HG03460 (cell line): ENCODE measurements at regions not wholly inside any gene's neighbourhood (a gene's known extent, or its start where the extent isn't known, plus 50 kb on each side); places are given as distances from the start of the nearest gene placed in this dataset.
"Not testable (repeated sequence)": the region's sequence is repeated elsewhere in the genome, so short reads cannot be mapped to it uniquely, and the experiment has no call there.

Source experiments
- ATAC-seq: cut with Tn5 transposase; IDR thresholded peaks from one replicate; pipeline ENCODE4 v1.9.1; 2021; ENCODE audit not compliant: unreplicated experiment

DNA sequence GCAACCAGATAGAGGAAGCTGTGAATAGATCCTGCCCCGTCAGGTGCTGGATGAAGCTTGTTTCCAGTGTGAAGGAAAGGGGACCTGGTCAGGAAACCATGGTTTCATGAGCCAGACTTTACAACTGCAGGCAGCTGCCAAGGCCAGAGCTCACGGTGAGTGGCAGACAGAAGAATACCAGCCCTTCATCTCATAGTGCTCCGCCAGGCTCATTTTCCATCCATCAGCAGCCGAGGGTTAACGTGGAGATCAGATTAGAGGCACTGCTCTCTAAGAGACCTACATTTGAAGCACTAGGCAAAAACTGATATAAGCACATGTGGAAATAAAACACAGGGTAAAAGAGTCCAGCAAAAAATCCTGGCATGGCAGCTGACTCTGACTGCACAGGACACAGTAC lies 172.4 kb downstream of the CD24 start:
- ATAC-seq = no peak

GRCh38 chr6:106801256-106801655 lies 171.9 kb downstream of the QRSL1 start:
- no peak for ATAC-seq

DNA sequence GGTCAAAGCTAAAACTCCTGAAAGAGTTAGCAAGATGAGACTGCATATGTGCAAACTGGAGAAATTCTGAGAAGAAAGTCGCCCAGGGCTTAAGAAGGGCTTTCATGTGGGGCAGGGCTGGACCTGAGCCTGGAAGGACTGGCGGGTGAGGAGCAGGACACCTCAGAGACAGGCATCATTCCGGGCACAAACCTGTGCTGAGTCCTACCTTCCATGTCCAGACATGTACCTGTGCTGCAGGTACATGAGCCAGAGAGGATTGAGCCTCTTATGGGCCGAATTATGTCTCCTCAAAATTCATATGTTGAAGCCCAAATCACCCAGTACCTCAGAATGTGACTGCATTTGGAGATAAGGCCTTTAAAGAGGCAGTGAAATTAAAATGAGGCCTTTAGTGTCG lies 171.0 kb downstream of the QRSL1 start:
- no peak for ATAC-seq

DNA sequence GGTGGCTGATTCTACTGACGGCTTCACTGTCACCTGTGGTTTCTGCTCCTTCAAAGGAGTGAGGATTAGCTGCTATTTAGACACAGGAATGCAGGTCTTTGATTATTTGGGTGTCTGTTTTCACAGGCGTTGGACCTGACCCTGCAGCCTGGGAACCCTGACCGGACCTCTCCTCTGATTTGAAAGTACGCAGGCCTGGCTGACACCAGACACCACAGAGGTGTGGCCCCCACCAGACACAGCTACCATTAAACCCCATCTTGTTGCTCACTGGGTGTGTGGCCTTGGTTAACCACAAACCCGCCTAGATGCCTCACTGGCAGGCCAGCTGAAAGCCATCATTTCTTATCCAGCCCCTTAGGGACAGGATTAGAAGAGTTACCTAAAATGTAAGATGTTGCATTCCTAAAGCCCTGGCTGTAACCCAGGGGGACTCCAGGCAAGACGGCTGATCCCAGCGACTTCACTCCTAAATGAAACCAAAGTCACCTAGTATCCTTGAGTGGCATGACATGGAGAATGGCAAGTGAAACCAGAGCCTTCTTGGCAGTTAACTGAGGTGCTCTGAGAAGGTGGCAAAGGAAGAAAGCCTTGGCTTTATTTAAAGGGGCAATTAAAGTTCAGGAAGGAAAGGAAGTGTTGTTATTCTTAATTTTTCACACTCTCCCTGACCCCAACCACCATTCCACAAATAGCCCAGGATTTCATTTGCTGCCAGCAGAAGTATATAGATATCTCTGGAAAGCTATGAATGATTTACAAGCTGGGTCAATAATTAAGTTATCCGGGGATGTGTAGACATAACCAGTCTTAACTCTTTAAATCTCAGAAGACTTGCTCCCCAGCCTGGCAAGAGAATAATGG lies 169.9 kb downstream of the QRSL1 start:
- ATAC-seq = peak; percentile 90

DNA sequence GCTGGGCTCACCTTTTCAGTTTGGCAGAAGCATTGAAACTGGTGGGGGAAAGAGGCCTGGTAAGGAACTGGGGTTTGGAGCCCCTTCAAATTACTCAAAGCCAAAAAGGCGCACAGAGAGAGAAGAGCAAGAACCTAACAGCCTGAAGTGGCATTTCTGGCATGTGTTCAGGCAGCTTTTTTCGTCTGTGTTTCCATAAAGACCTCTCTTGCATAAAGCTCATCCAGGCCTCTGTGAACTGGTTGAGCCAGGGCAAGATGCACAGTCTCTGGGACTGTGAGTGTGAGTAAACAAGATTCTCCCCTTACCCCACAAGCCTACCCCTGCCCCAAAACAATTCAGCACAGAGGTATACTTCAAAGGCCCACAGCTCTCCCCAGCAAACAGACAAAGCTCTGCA lies 167.8 kb downstream of the QRSL1 start:
- no peak for ATAC-seq

DNA sequence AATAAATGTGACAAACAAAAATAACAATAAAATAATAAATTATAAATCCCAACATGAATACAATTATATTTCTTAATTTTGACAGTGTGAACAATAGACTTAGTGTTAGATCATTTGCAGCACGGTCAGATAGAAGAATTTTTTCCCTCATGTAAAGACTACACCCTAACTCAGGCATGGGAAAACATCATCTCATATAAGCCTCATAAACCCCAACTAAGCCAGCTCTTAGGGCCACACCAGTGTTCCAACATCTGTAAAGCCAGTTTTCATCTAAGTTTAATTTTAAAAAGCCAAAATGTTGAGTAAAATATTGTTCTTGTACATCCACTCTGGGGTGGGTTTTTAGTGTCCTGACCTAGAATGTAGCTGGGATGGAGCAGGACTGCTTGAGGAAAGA lies 167.4 kb downstream of the QRSL1 start:
- ATAC-seq = no peak

- ATAC-seq = no peak
Observed at GRCh38 chr6:106794129-106794528, 164.8 kb downstream of the QRSL1 start.

GRCh38 chr6:106792536-106793236 lies 163.3 kb downstream of the QRSL1 start:
- ATAC-seq = no peak

DNA sequence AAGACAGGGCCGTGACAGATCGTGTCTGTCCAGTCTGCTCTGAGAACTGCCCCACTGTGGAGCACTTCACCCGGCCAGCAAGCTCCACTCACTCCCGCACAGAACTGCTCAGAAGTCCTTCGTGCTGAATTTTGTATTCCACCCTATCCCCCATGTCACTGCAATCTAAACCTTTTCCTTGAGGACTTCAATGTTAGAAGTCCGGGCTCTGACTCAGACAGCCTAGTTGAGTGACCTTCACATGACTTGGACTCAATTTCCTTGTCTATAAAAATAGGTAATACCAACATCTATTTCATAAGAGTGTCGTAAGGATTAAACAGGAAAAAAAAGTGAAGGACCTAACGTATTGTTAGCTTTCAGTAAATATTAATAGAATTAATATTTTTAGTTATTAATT lies 161.6 kb downstream of the QRSL1 start:
- ATAC-seq = no peak

- no peak for ATAC-seq
Observed at GRCh38 chr6:106790149-106790770, 160.9 kb downstream of the QRSL1 start.

DNA sequence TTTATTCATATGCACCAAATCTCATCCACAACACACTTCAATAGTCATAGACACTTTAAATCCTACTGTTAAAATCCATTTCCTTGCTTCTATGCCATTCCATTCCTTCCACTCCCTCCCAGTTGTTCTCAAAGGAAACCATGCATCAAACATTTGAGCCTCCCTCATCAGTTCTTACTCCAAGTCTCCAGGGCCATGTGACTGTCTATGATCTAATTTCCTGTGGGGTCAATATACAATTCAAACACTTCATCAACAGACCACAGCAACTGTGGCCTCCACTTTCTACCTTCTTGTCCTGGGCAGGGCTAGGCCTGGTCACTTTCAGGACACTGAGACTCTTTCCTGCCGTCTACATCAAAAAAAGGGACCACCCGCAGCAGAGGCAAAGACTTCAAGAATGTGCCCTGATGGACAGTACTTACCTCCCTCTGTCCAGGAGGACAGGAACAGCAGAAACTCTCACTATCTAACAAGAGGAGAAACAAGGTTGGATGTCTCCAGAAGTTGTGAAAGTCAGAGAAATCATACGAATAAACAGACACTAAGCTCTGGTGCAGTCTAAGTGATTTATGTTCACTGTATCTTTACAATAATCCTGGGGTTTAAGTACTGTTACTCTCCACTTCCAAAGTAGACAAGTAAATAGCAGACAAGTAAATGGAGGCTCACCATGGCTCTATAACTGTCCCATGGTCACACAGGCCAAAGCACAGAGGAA lies 160.2 kb downstream of the QRSL1 start:
- ATAC-seq = no peak

GRCh38 chr6:106788761-106789160 lies 159.4 kb downstream of the QRSL1 start:
- ATAC-seq = no peak

GRCh38 chr6:106787327-106788196 lies 158.2 kb downstream of the QRSL1 start:
- no peak for ATAC-seq

- ATAC-seq = no peak
Observed at GRCh38 chr6:106785298-106785697, 155.9 kb downstream of the QRSL1 start.

DNA sequence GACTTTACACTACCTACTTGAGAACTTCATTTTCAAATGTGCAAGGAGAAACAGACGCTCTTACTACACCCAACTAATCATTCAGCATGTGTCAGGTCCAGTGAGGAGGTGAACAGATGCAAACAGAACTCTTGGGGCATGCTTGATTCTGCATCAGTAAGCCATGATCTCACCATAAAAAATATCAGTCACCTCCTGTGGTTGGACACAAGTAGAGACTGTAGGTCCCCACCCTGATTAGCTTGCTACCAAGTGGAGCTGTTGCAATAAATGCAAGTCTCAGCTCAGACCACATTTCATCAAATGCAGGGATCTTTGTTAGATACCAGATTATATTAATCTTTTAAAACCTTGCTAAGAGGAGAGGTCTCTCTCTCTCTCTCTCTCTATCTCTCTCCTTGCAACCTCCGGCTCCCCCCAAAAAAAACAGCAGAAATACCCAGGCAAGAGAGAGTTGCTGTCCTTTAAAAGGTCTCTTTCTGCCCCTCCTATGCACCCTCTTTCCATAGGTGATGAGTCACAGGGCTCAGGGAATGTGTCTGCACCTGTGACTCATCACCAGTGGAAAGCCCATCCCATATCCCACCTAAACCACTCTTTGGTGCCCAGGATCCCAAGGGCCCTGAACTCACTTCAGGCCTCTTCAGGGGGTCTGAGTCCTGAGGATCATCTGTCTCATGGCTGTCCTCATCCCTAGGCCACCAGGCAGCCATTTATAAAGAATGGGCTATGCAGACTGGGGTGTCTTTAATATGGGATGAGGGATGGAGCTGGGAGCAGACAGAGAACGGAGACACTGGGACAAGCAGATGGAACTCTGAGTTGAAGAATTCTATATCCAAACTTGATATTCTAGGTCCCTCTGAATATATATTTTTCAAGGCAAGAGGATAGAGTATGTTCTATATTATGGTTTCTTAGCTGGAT lies 154.5 kb downstream of the QRSL1 start:
- ATAC-seq = no peak

DNA sequence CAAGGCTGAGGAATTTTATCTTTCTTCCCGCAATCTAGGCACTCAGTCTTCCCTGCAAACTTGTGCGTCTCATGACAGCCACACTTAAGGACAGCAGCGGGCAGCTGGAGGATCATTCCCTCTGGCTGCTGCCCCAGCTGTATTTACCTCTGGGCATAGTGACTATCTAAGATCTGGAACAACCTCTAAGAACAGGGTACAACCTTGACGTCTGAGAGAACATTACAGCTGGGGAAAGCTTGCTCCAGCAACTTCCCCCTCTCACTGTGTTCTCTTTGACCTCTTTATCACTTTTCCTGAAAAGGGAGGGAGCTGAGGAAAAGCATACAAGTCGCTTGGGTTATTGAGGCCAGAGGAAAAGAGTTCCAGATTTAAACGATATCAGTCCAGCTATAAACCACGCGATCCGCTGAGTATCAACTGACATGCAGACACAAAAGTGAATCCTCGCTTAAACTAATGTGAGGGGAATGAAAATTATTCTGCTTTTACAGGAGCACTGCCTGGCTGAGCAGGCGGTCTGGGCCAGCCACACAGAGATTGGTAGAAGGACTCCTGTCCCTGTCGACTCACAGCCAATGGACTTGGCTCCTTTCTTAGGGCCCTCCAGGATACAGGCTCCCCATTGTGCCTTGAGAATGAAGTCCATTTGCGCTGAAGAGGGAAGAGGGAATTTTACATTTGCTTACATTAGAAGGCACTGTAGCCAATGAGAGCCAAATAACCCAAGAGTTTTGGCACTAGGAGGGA lies 153.3 kb downstream of the QRSL1 start:
- ATAC-seq = no peak

GRCh38 chr6:106779552-106779951 lies 150.2 kb downstream of the QRSL1 start:
- not testable (repeated sequence) for ATAC-seq

- ATAC-seq = no peak
Observed at GRCh38 chr6:106778943-106779342, 149.6 kb downstream of the QRSL1 start.
